SK-N-MC (cell line): ENCODE measurements at regions not wholly inside any gene's neighbourhood (a gene's known extent, or its start where the extent isn't known, plus 50 kb on each side); places are given as distances from the start of the nearest gene placed in this dataset.
"Not testable (repeated sequence)": the region's sequence is repeated elsewhere in the genome, so short reads cannot be mapped to it uniquely, and the experiment has no call there.

ENCODE experiments used
- DNase-seq: peaks from one replicate; pipeline ENCODE4 v3.0.0-alpha.2; 2011; ENCODE audit warnings: low read depth, low spot score
- H3K27ac ChIP-seq: fragments of 200-600 bp; sonication (generic); 2 replicates; pipeline ENCODE4 v1.5.1; 2016; ENCODE audit warnings: mixed run types
- H3K36me3 ChIP-seq: fragments of 200-600 bp; sonication (generic); 2 replicates; pipeline ENCODE4 v1.6.1; 2017; ENCODE audit warnings: antibody characterized with exemption, low read length, mixed read lengths; ENCODE audit not compliant: insufficient read depth
- H3K4me3 ChIP-seq: fragments of 200-600 bp; sonication (generic); 2 replicates; pipeline ENCODE4 v1.5.1; 2016
- H3K9ac ChIP-seq: fragments of 200-600 bp; sonication (generic); 2 replicates; pipeline ENCODE4 v1.8.0; 2017; ENCODE audit warnings: mixed run types, mixed read lengths; ENCODE audit not compliant: insufficient read length
- H3K9me3 ChIP-seq: fragments of 200-600 bp; sonication (generic); 2 replicates; pipeline ENCODE4 v1.6.1; 2017; ENCODE audit warnings: low read depth, mild to moderate bottlenecking, antibody characterized with exemption, low read length, moderate library complexity, mixed read lengths
- EZH2 ChIP-seq: fragments of 200-600 bp; sonication (generic); IDR thresholded peaks from one replicate; pipeline ENCODE4 v1.6.1; 2017; ENCODE audit warnings: antibody characterized with exemption
- FOXP2 ChIP-seq: optimal IDR thresholded peaks from 2 replicates; pipeline ENCODE3; 2011; ENCODE audit warnings: mild to moderate bottlenecking, moderate library complexity; ENCODE audit not compliant: insufficient read depth; ENCODE audit errors: extremely low read length, control extremely low read depth
- POLR2AphosphoS5 ChIP-seq: IDR thresholded peaks from 2 replicates; pipeline ENCODE4 v1.6.1; 2012; ENCODE audit warnings: mild to moderate bottlenecking, low read depth, low read length, borderline replicate concordance

- Histone ChIP-seq H3K27ac (no peak overlapping the region), H3K9ac (no peak overlapping the region), H3K4me3 (no peak overlapping the region), H3K9me3 (no peaks in the 10 kb centered on the region), H3K36me3 (no peaks in the 10 kb centered on the region)
- DNase-seq, result no peak
- TF ChIP-seq FOXP2, result no peak
- no peak for TF ChIP-seq POLR2AphosphoS5
- no peak for TF ChIP-seq EZH2
Observed at GRCh38 chr20:5480824-5481600, 129.8 kb downstream of the GPCPD1 start.

GRCh38 chr20:5474646-5475550, 135.9 kb downstream of the GPCPD1 start:
- TF ChIP-seq EZH2 (no peak), POLR2AphosphoS5 (no peak), FOXP2 (no peak)
- Histone ChIP-seq H3K9ac (no peak overlapping the region), H3K27ac (no peak overlapping the region), H3K36me3 (no peaks in the 10 kb centered on the region), H3K9me3 (no peaks in the 10 kb centered on the region), H3K4me3 (no peak overlapping the region)
- no peak for DNase-seq

- H3K36me3 ChIP-seq, H3K4me3 ChIP-seq, H3K9ac ChIP-seq, DNase-seq, H3K9me3 ChIP-seq, H3K27ac ChIP-seq: not testable (repeated sequence)
Observed at GRCh38 chr20:5471866-5472265, 138.9 kb downstream of the GPCPD1 start.

GRCh38 chr20:5471368-5471767, 139.4 kb downstream of the GPCPD1 start:
- TF ChIP-seq EZH2, result no peak
- no peak for TF ChIP-seq POLR2AphosphoS5
- no peak for TF ChIP-seq FOXP2
- H3K27ac ChIP-seq, result no peak overlapping the region
- no peak for DNase-seq
- H3K9ac ChIP-seq, result no peak overlapping the region
- no peaks in the 10 kb centered on the region for H3K36me3 ChIP-seq
- no peak overlapping the region for H3K4me3 ChIP-seq
- no peaks in the 10 kb centered on the region for H3K9me3 ChIP-seq

- DNase-seq, result no peak
- Histone ChIP-seq H3K27ac (no peak overlapping the region), H3K9me3 (no peaks in the 10 kb centered on the region), H3K36me3 (no peaks in the 10 kb centered on the region), H3K9ac (no peak overlapping the region), H3K4me3 (no peak overlapping the region)
- TF ChIP-seq POLR2AphosphoS5, result no peak
- TF ChIP-seq FOXP2, result no peak
- no peak for TF ChIP-seq EZH2
Observed at GRCh38 chr20:5470943-5471342, 139.9 kb downstream of the GPCPD1 start.

GRCh38 chr20:5470458-5470857, 140.3 kb downstream of the GPCPD1 start:
- no peak overlapping the region for H3K4me3 ChIP-seq
- no peak overlapping the region for H3K9ac ChIP-seq
- TF ChIP-seq EZH2, result no peak
- DNase-seq, result no peak
- H3K27ac ChIP-seq, result no peak overlapping the region
- H3K9me3 ChIP-seq, result no peaks in the 10 kb centered on the region
- no peaks in the 10 kb centered on the region for H3K36me3 ChIP-seq

GRCh38 chr20:5469111-5469510, 141.7 kb downstream of the GPCPD1 start:
- no peak for TF ChIP-seq EZH2
- no peak for TF ChIP-seq FOXP2
- no peak for TF ChIP-seq POLR2AphosphoS5
- Histone ChIP-seq H3K4me3 (no peak overlapping the region), H3K9me3 (no peaks in the 10 kb centered on the region), H3K36me3 (no peaks in the 10 kb centered on the region), H3K27ac (no peak overlapping the region), H3K9ac (no peak overlapping the region)
- DNase-seq, result no peak

- Histone ChIP-seq H3K27ac (no peak overlapping the region), H3K9ac (no peak overlapping the region), H3K9me3 (no peaks in the 10 kb centered on the region), H3K4me3 (no peak overlapping the region), H3K36me3 (no peaks in the 10 kb centered on the region)
- TF ChIP-seq FOXP2 (no peak), POLR2AphosphoS5 (no peak), EZH2 (no peak)
- no peak for DNase-seq
Observed at GRCh38 chr20:5467086-5467485, 143.7 kb downstream of the GPCPD1 start.

GRCh38 chr20:5465604-5465927, 145.2 kb downstream of the GPCPD1 start:
- no peak overlapping the region for H3K27ac ChIP-seq
- DNase-seq, result no peak

More at GRCh38 chr20:5465604-5465927, 145.2 kb downstream of the GPCPD1 start:
- TF ChIP-seq EZH2, result no peak
- no peak for TF ChIP-seq POLR2AphosphoS5
- no peak for TF ChIP-seq FOXP2
- H3K9me3 ChIP-seq, result no peaks in the 10 kb centered on the region
- no peaks in the 10 kb centered on the region for H3K36me3 ChIP-seq
- no peak overlapping the region for H3K9ac ChIP-seq
- no peak overlapping the region for H3K4me3 ChIP-seq
